Chondrocyte (in vitro differentiated cells): ENCODE measurements at regions not wholly inside any gene's neighbourhood (a gene's known extent, or its start where the extent isn't known, plus 50 kb on each side); places are given as distances from the start of the nearest gene placed in this dataset.

ENCODE experiments used
- DNase-seq: peaks from one replicate; pipeline ENCODE4 v3.0.0; 2021; ENCODE audit warnings: mixed read lengths, low spot score
- H3K27ac Mint-ChIP-seq: one replicate; pipeline ENCODE4 v1.8.0; 2021; ENCODE audit warnings: mild to moderate bottlenecking, moderate library complexity, mixed read lengths; ENCODE audit not compliant: unreplicated experiment
- H3K27me3 Mint-ChIP-seq: 2 replicates; pipeline ENCODE4 v1.8.0; 2021; ENCODE audit warnings: low read depth, mixed read lengths
- H3K36me3 Mint-ChIP-seq: 2 replicates; pipeline ENCODE4 v1.8.0; 2021; ENCODE audit warnings: low read depth, mixed read lengths
- H3K4me1 Mint-ChIP-seq: 2 replicates; pipeline ENCODE4 v1.8.0; 2021; ENCODE audit warnings: low read depth, mild to moderate bottlenecking, mixed read lengths
- H3K4me3 Mint-ChIP-seq: one replicate; pipeline ENCODE4 v1.8.0; 2021; ENCODE audit warnings: mild to moderate bottlenecking, moderate library complexity, mixed read lengths; ENCODE audit not compliant: unreplicated experiment
- H3K9me3 Mint-ChIP-seq: 2 replicates; pipeline ENCODE4 v1.8.0; 2021; ENCODE audit warnings: low read depth, mixed read lengths
- TF ChIP-seq, protein P1 (sequence below): fragments of 200-600 bp; sonication (generic); IDR thresholded peaks from 2 replicates; pipeline ENCODE4 v1.5.0; 2021; ENCODE audit warnings: antibody characterized with exemption, mild to moderate bottlenecking, moderate library complexity

DNA sequence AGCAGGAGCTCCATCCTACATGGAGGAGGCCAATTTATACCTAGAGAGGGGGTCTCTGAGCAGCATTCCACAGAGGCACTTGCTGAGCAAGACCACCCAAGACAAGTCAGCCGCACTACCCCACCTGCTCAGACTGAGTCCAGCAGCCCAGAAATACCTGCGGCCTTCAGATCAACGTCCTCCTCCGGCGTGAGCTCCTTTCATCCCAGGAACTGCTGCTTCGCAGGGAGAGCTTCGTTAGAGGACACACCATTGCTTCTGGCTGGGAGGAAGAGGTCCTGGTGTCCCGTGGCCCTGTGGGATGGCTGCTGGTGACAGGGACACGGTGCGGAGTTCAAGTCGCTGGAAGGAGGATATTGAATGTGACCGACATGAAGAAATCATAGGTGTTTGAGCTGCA is 216.9 kb upstream of the PPP2R2D start:
- no peaks in the 10 kb centered on the region for H3K36me3 Mint-ChIP-seq
- DNase-seq = peak; percentile 53
- TF ChIP-seq, protein P1, sequence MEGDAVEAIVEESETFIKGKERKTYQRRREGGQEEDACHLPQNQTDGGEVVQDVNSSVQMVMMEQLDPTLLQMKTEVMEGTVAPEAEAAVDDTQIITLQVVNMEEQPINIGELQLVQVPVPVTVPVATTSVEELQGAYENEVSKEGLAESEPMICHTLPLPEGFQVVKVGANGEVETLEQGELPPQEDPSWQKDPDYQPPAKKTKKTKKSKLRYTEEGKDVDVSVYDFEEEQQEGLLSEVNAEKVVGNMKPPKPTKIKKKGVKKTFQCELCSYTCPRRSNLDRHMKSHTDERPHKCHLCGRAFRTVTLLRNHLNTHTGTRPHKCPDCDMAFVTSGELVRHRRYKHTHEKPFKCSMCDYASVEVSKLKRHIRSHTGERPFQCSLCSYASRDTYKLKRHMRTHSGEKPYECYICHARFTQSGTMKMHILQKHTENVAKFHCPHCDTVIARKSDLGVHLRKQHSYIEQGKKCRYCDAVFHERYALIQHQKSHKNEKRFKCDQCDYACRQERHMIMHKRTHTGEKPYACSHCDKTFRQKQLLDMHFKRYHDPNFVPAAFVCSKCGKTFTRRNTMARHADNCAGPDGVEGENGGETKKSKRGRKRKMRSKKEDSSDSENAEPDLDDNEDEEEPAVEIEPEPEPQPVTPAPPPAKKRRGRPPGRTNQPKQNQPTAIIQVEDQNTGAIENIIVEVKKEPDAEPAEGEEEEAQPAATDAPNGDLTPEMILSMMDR = no peak
- H3K4me1 Mint-ChIP-seq = no peaks in the 10 kb centered on the region
- peaks cover 1% of the 10 kb centered on the region for H3K27me3 Mint-ChIP-seq
- peaks cover 12% of the 10 kb centered on the region for H3K9me3 Mint-ChIP-seq
- H3K27ac Mint-ChIP-seq = no peak overlapping the region
- H3K4me3 Mint-ChIP-seq = no peak overlapping the region

DNA sequence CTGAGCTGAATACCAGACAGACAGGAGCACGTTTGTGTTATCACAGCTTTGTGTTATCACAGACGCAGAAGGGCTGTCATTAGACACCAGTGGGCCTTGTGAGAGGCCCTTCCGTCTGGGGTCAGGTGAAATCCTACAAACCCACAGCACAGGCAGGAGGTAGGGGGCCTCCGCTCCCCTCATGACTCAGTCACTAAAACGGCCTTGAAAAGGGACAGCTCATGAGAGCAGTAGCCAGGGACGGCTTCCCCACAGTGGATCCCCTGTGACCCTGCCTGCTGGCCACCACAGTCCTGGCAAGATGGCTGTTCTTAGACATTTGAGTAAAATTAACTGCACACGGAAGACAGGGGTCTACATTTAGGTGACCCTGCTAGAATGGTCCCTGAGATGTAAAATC is 215.8 kb upstream of the PPP2R2D start:
- TF ChIP-seq, protein P1 = no peak
- Mint-ChIP-seq H3K36me3 (no peaks in the 10 kb centered on the region), H3K27me3 (peaks cover 1% of the 10 kb centered on the region), H3K27ac (no peak overlapping the region), H3K4me3 (no peak overlapping the region), H3K9me3 (peaks cover 9% of the 10 kb centered on the region), H3K4me1 (no peaks in the 10 kb centered on the region)
- peak; percentile 72 for DNase-seq

DNA sequence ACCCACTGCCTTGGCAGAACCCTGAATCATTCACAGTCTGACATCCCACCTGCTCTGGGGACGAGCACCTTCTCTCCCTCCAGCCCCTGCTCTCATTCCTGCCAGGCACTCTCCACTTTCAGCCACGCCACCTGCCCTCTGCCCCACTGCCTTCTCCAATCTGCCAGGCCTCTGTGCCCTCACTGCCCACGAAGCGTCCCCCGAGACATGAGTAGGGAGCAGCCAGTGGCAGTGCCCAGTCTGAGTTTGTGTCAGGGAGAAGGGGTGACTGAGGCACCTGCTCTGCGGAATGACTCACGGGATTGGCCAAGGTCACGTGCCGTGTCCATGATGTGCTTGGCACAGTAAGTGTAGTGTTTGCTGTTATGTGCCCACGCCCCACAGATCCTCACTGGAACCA is 215.2 kb upstream of the PPP2R2D start:
- TF ChIP-seq, protein P1 = no peak
- H3K27me3 Mint-ChIP-seq = peaks cover 1% of the 10 kb centered on the region
- peaks cover 11% of the 10 kb centered on the region for H3K9me3 Mint-ChIP-seq
- DNase-seq = peak; percentile 81
- no peak overlapping the region for H3K27ac Mint-ChIP-seq
- no peaks in the 10 kb centered on the region for H3K4me1 Mint-ChIP-seq
- no peak overlapping the region for H3K4me3 Mint-ChIP-seq
- H3K36me3 Mint-ChIP-seq = peaks cover 3% of the 10 kb centered on the region

DNA sequence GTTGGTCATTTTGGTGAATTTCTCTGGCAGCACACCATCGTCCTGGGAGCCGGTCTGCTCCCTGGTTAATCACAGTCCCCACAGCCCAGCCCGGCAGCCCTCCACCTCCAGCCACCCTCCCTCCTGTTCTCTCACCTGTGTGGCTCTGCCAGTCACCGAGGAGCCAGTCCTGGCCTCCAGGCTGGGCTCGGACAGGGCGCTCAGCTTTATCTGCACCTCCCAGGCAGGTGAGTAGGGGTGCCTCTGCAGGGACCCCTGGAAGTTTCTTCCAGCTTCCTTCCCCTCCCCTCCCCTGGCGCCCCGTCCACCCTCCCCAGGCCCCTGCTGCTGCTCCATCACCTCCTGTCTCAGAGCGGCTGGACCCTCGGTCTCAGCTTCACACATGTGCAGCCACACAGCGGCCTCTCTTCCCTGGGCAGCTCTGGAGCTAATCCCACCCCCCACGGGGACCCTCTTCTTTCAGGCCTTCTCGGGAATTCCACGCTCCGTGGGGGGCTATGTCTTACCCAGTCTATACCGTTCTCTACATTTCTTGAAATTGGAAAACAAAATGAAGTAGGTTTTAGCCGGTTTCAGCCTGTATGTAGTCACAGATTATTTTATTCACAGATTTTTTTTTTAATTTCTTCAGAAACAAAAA is 213.9 kb upstream of the PPP2R2D start:
- Mint-ChIP-seq H3K4me3 (no peak overlapping the region), H3K9me3 (peaks cover 10% of the 10 kb centered on the region), H3K27me3 (peaks cover 1% of the 10 kb centered on the region), H3K27ac (no peak overlapping the region), H3K4me1 (no peaks in the 10 kb centered on the region), H3K36me3 (peaks cover 3% of the 10 kb centered on the region)
- TF ChIP-seq, protein P1 = no peak
- DNase-seq = peak; percentile 84

DNA sequence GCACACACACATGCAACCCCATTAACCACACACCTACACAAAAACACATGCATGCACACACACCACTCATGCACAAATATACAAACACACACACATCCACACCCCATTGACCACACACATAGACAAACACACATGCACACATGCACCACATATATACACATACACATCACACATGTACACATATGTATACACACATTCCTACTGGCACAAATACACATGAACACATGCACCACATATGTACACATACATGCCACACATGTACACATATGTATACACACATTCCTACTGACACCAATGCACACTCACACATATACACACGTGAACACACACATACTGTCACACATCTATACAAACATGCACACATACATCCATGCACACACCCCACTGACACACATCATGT is 212.5 kb upstream of the PPP2R2D start:
- DNase-seq = no peak
- H3K36me3 Mint-ChIP-seq = peaks cover 3% of the 10 kb centered on the region
- TF ChIP-seq, protein P1 = no peak
- H3K4me3 Mint-ChIP-seq = no peak overlapping the region
- peaks cover 1% of the 10 kb centered on the region for H3K27me3 Mint-ChIP-seq
- peaks cover 4% of the 10 kb centered on the region for H3K9me3 Mint-ChIP-seq
- H3K27ac Mint-ChIP-seq = no peak overlapping the region
- no peaks in the 10 kb centered on the region for H3K4me1 Mint-ChIP-seq
